Kidney (tissue), 13 donors: ENCODE measurements at regions not wholly inside any gene's neighbourhood (a gene's known extent, or its start where the extent isn't known, plus 50 kb on each side); places are given as distances from the start of the nearest gene placed in this dataset.

Source experiments
- DNase-seq, 5 donors: peaks; one replicate each; pipeline ENCODE4 v3.0.0-alpha.2; 2013 to 2020
- FAIRE-seq: peaks from 2 replicates; lab custom pipeline; 2012; peaks lifted over from hg19 to GRCh38; lab: Jason Lieb, UNC
- H3K27ac ChIP-seq, 2 donors: one replicate each; pipeline ENCODE4 v1.7.0; 2013; ENCODE audit warnings: low read depth in 2 of 2, low read length in 2 of 2, inconsistent platforms in 1 of 2
- H3K27me3 ChIP-seq: one replicate; pipeline ENCODE4 v1.7.1; 2013; ENCODE audit warnings: low read length, inconsistent platforms; ENCODE audit not compliant: control insufficient read depth, insufficient read depth
- H3K36me3 ChIP-seq, 3 donors: one replicate each; pipeline versions ENCODE4 v1.7.0 to v1.7.1; 2013; ENCODE audit warnings: low read length in 3 of 3, control low read depth in 1 of 3, inconsistent platforms in 1 of 3; ENCODE audit not compliant: insufficient read depth in 3 of 3, control insufficient read depth in 2 of 3
- H3K4me1 ChIP-seq, 3 donors: one replicate each; pipeline versions ENCODE4 v1.7.0 to v1.7.1; 2013; ENCODE audit warnings: low read length in 3 of 3, inconsistent platforms in 1 of 3, low read depth in 1 of 3; ENCODE audit not compliant: control insufficient read depth in 2 of 3, insufficient read depth in 2 of 3
- H3K4me3 ChIP-seq, 3 donors: one replicate each; pipeline versions ENCODE4 v1.7.0 to v1.8.1; 2013; ENCODE audit warnings: low read length in 3 of 3, control low read depth in 1 of 3, inconsistent platforms in 1 of 3
- H3K9ac ChIP-seq, 3 donors: one replicate each; pipeline versions ENCODE4 v1.7.0 to v1.7.1; 2013; ENCODE audit warnings: low read length in 3 of 3, control low read depth in 1 of 3, inconsistent platforms in 1 of 3
- H3K9me3 ChIP-seq, 3 donors: one replicate each; pipeline versions ENCODE4 v1.7.0 to v1.7.1; 2013; ENCODE audit warnings: low read length in 3 of 3, control low read depth in 1 of 3, inconsistent platforms in 1 of 3; ENCODE audit not compliant: control insufficient read depth in 2 of 3, insufficient read depth in 1 of 3
- CTCF ChIP-seq: IDR thresholded peaks from 3 replicates; pipeline ENCODE4 v1.5.1; 2012; ENCODE audit warnings: mild to moderate bottlenecking, moderate library complexity, borderline replicate concordance; ENCODE audit not compliant: insufficient read depth; ENCODE audit errors: extremely low read depth
- intact Hi-C: fragments of 100-400 bp; cut with DNase I; formaldehyde crosslinking; loops from one replicate; pipeline ENCODE4 v1.11.1; 2022
- donor health status: control.
- donor health status: control.
- donor health status: control.
- donor health status: control.
- donor health status: control.
- donor health status: DM: yes; HTN: yes; CAD: no.
- donor health status: Normal renal cell carcinoma (clear cell type).

- peak in 1 of 5 donors; percentile 52 for DNase-seq
- no peak for FAIRE-seq
- TF ChIP-seq CTCF = no peak
Measured at GRCh38 chr14:66078006-66078405, 408.2 kb upstream of the CCDC196 start.

GRCh38 chr14:66081594-66082376 lies 404.4 kb upstream of the CCDC196 start:
- Histone ChIP-seq H3K36me3 (no peaks in the 10 kb centered on the region), H3K4me1 (peaks cover 0 to 4% (median 0%) of the 10 kb centered on the region in 3 donors), H3K27me3 (no peaks in the 10 kb centered on the region), H3K4me3 (no peak overlapping the region), H3K9me3 (no peaks in the 10 kb centered on the region), H3K27ac (no peak overlapping the region), H3K9ac (no peak overlapping the region)
- intact Hi-C loops = no loop called here
- no peak for FAIRE-seq
- DNase-seq = peak in 2 of 5 donors; percentile 21 to 80
- TF ChIP-seq CTCF = no peak

More at GRCh38 chr14:66078006-66078405, 408.2 kb upstream of the CCDC196 start:
- H3K9ac ChIP-seq = no peak overlapping the region
- no peaks in the 10 kb centered on the region for H3K9me3 ChIP-seq
- peaks cover 0 to 4% (median 0%) of the 10 kb centered on the region in 3 donors for H3K4me1 ChIP-seq
- no peaks in the 10 kb centered on the region for H3K27me3 ChIP-seq
- intact Hi-C loops = no loop called here
- H3K36me3 ChIP-seq = no peaks in the 10 kb centered on the region
- H3K4me3 ChIP-seq = no peak overlapping the region
- no peak overlapping the region for H3K27ac ChIP-seq

- H3K4me1 ChIP-seq = peaks cover 0 to 4% (median 0%) of the 10 kb centered on the region in 3 donors
- H3K27ac ChIP-seq = no peak overlapping the region
- no peaks in the 10 kb centered on the region for H3K27me3 ChIP-seq
- DNase-seq (no peak), FAIRE-seq (no peak)
- H3K4me3 ChIP-seq = no peak overlapping the region
- H3K9me3 ChIP-seq = no peaks in the 10 kb centered on the region
- intact Hi-C loops = no loop called here
- TF ChIP-seq CTCF = no peak
- H3K9ac ChIP-seq = no peak overlapping the region
- no peaks in the 10 kb centered on the region for H3K36me3 ChIP-seq
Measured at GRCh38 chr14:66085224-66085623, 400.9 kb upstream of the CCDC196 start.
